HG03342 (cell line): ENCODE measurements at regions not wholly inside any gene's neighbourhood (a gene's known extent, or its start where the extent isn't known, plus 50 kb on each side); places are given as distances from the start of the nearest gene placed in this dataset.
A peak's percentile ranks its signal among the peaks of the same experiment; 100 is the strongest.
"Not testable (repeated sequence)": the region's sequence is repeated elsewhere in the genome, so short reads cannot be mapped to it uniquely, and the experiment has no call there.

Experiments
- ATAC-seq: cut with Tn5 transposase; IDR thresholded peaks from one replicate; pipeline ENCODE4 v1.9.1; 2021; ENCODE audit warnings: mild to moderate bottlenecking, moderate library complexity; ENCODE audit not compliant: unreplicated experiment

GRCh38 chr13:66237411-66238062 is 992.6 kb downstream of the PCDH9 start:
- no peak for ATAC-seq

- ATAC-seq = no peak
These were observed 996.0 kb downstream of the PCDH9 start for GRCh38 chr13:66234159-66234558.

GRCh38 chr13:66231958-66232357 is 998.2 kb downstream of the PCDH9 start:
- not testable (repeated sequence) for ATAC-seq

DNA sequence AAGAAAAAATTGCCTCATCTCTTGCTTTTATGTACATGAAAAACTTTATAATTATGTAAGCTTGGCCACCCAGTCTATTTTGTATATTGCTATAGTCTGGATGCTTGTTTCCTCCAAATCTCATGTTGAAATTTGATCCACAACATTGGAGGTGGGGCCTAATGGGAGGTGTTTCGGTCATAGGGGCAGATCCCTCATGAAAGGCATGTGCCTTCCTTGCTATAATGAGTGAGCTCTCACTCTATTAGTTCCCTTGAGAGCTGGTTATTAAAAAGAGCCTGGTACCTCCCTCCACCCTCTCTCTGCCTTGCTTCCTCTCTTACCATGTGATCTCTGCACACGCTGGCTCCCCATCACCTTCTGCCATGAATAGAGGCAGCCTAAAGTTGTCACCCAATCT is 1005.1 kb downstream of the PCDH9 start:
- ATAC-seq = no peak

- no peak for ATAC-seq
These were observed 1005.5 kb downstream of the PCDH9 start for GRCh38 chr13:66224663-66225062.

DNA sequence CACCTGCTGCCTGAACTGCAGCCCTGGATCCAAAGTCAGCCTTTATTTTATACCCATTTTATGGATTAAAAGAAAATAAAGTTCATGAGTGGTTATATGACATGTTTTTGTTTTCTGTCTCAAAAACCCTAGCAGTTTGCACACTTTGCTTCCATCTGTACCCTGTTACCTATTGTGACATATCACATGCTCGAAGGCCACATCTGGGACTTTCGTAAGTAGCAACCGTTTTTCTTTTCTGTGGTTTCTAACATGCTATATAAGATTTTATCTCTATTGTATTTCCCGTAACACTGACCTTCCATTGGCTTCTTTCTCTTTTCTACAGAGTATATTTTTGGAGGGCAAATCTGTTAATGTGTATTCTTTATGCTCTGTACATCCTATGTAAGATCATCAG is 1007.2 kb downstream of the PCDH9 start:
- ATAC-seq = no peak

GRCh38 chr13:66222127-66222526 is 1008.0 kb downstream of the PCDH9 start:
- no peak for ATAC-seq

DNA sequence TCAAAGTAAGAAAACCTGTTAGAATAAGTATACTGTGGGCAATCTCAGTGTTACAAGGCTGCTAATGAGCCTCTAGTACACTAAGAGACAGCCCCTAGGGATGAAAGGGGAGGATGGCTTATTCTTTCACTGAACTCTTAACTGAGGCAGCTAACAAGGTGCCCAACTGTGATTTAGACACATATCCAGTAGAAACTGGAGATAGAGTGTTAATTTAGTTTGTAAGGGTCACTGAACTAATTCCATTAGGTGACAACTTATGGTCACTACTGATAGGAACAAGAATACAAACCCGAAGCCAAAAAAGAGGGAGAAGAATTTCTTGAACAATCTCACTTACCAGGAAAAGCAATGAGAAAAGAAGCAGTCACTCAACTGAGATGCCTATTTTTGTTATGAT is 1010.6 kb downstream of the PCDH9 start:
- no peak for ATAC-seq

GRCh38 chr13:66218583-66218982 is 1011.6 kb downstream of the PCDH9 start:
- no peak for ATAC-seq

- ATAC-seq = no peak
These were observed 1013.4 kb downstream of the PCDH9 start for GRCh38 chr13:66216728-66217127.

DNA sequence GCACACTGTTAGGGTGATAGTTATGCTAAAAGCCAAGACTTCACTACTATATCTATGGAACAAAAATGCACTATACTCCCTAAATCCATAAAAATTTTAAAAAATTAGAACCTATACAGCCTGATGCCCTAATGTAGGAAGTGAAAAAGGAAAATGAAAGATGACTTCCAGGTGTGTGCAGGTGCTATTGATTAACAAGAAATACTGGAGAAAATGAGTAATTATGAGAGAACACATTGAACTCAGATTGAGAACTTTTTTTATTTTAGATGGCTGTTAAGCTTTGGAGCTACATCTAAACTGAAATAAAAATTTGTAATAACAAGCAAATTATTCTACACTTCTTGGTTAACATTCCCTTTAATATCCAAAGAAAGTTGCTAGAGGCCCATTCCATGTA is 1015.7 kb downstream of the PCDH9 start:
- no peak for ATAC-seq

- no peak for ATAC-seq
These were observed 1017.6 kb downstream of the PCDH9 start for GRCh38 chr13:66212511-66212910.

DNA sequence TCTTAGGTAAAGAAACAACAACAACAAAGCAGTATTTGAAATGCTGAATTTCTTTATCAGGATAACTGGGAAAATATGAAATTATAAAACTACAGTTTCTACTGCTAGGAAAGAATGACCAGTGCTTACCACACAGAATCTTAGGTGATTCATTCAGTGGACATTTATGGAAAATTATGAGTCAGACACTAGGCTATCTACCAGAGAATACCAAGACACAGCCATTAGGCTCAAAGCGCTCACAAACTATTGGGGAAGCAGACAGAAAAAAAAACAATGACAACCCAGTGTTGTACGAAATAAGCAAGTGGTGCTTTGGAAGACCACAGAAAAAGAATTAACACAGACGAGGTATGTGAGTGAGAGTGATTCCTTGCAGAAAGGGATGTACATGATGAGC is 1019.5 kb downstream of the PCDH9 start:
- ATAC-seq = no peak

- no peak for ATAC-seq
These were observed 1021.5 kb downstream of the PCDH9 start for GRCh38 chr13:66208589-66208988.

GRCh38 chr13:66207610-66208009 is 1022.5 kb downstream of the PCDH9 start:
- no peak for ATAC-seq

DNA sequence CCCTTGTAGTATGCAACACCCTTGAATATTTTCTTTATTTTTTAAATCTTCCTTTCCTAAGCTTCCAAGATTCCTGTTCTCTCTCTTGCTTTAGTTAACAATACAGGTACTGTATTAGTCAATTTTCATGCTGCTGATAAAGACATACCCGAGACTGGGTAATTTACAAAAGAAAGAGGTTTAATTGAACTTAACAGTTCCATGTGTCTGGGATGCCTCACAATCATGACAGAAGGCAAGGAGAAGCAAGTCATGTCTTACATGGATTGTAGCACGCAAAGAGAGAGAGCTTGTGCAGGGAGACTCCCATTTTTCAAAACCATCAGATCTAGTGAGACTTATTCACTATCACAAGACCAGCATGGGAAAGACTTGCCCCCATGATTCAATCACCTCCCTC is 1024.3 kb downstream of the PCDH9 start:
- no peak for ATAC-seq

GRCh38 chr13:66200555-66200954 is 1029.6 kb downstream of the PCDH9 start:
- ATAC-seq = no peak

GRCh38 chr13:66195238-66195637 is 1034.9 kb downstream of the PCDH9 start:
- ATAC-seq = no peak

DNA sequence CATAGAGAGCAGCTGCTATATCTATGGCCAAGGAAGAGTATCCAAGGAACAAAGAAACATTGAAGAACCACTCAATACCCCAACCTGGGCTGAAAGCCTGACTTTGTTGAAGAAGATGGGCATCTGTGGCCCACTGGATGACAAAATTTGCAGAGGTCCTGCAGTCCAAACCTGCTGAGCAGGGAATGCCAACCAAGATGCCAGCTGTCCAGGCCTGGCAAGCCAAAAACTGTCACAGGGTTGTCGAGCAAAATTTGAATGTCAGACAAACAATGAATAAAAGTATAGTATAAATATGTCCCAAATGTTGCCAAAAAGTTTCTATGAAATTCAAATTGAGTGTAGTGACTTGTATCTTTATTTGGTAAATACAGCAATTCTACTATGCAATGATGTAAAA is 1040.2 kb downstream of the PCDH9 start:
- ATAC-seq = no peak

- no peak for ATAC-seq
These were observed 1049.3 kb downstream of the PCDH9 start for GRCh38 chr13:66180836-66181235.

DNA sequence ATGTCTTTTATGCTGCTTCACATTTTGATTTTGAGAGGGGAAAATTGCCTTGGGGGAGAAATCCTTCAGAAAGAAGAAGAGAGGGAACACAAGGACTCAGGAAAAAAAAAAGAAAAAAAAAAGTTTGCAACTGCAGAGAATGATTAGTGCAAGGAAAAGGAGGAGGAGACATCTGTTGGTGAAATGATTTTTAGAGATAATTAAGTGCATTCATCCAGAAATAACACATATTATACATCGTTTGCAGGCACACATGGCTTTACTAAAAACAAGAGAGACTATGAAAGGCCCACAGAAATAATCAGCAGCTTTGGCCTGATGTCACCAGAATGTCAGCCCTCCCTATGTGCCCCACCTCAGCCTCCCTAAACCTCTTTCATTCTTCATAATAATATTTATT is 1058.2 kb downstream of the PCDH9 start:
- no peak for ATAC-seq

GRCh38 chr13:66162470-66162869 is 1067.7 kb downstream of the PCDH9 start:
- no peak for ATAC-seq

DNA sequence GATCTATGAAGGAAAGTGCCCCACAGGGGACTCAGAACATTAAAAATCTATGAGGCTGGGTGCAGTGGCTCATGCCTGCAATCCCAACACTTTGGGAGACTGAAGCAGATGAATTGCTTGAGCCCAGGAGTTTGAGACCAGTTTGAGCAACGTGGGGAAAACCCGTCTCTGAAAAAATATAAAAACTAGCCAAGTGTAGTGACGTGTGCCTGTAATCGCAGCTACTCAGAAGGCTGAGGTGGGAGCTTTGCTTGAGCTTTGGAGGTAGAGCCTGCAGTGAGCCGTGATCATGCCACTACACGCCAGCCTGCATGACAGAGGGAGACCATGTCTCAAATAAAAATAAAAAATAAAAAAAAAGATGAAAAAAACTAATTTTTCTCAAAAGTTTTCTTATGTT is 1070.6 kb downstream of the PCDH9 start:
- ATAC-seq = peak; percentile 86
